ENCODE measurements at regions not wholly inside any gene's neighbourhood (a gene's known extent, or its start where the extent isn't known, plus 50 kb on each side); places are given as distances from the start of the nearest gene placed in this dataset.

GRCh38 chr2:9755638-9756037 lies 87.6 kb upstream of the TAF1B start:
- H3K27me3 ChIP-seq (ENCODE audit: insufficient read depth, low read length, poor library complexity): no peaks in the 10 kb centered on the region
- no CpG with 5 or more reads among the region's 12 CpGs for WGBS (ENCODE audit: extremely low coverage, insufficient coverage, low lambda C conversion rate)
- no peaks in the 10 kb centered on the region for H3K79me2 ChIP-seq (ENCODE audit: control insufficient read depth, insufficient read depth, low read length)
- no peak overlapping the region for H2BK15ac ChIP-seq (replicated peaks; ENCODE audit: low read depth)
- no peak overlapping the region for H3K4me2 ChIP-seq (ENCODE audit: low read length)
- H3K9ac ChIP-seq (ENCODE audit: low read length): no peak overlapping the region
- H3K4ac ChIP-seq (ENCODE audit: low read depth, low read length): no peak overlapping the region
- no peak overlapping the region for H2BK5ac ChIP-seq (ENCODE audit: low read length)
- H3K18ac ChIP-seq (ENCODE audit: low read length): no peak overlapping the region
- no peak overlapping the region for H2BK120ac ChIP-seq (ENCODE audit: low read depth, low read length)
- DNase-seq: no peak
- H3K4me3 ChIP-seq (ENCODE audit: low read length): no peak overlapping the region
- H3K56ac ChIP-seq (ENCODE audit: low read length): no peak overlapping the region
- no peaks in the 10 kb centered on the region for H3K36me3 ChIP-seq (ENCODE audit: control insufficient read depth, insufficient read depth, low read length)
- no peak overlapping the region for H4K8ac ChIP-seq (ENCODE audit: low read depth, low read length)
- H3K27ac ChIP-seq (ENCODE audit: low read depth, low read length): no peak overlapping the region
- no peak overlapping the region for H4K5ac ChIP-seq (ENCODE audit: low read length)
- H2AK5ac ChIP-seq (ENCODE audit: low read length): no peak overlapping the region
- H3K23ac ChIP-seq (ENCODE audit: low read length): no peak overlapping the region
- H3K4me1 ChIP-seq (ENCODE audit: control insufficient read depth, low read depth, low read length): peaks cover 7% of the 10 kb centered on the region
- H3K79me1 ChIP-seq (ENCODE audit: low read length): no peaks in the 10 kb centered on the region

GRCh38 chr2:9756692-9757250 lies 86.5 kb upstream of the TAF1B start:
- no peaks in the 10 kb centered on the region for H3K36me3 ChIP-seq (ENCODE audit: control insufficient read depth, insufficient read depth, low read length)
- H3K27ac ChIP-seq (ENCODE audit: low read depth, low read length): no peak overlapping the region
- no peaks in the 10 kb centered on the region for H3K79me1 ChIP-seq (ENCODE audit: low read length)
- H2BK15ac ChIP-seq (replicated peaks; ENCODE audit: low read depth): no peak overlapping the region
- no peak for DNase-seq
- H3K79me2 ChIP-seq (ENCODE audit: control insufficient read depth, insufficient read depth, low read length): no peaks in the 10 kb centered on the region
- WGBS (ENCODE audit: extremely low coverage, insufficient coverage, low lambda C conversion rate): no CpG with 5 or more reads among the region's 11 CpGs
- H3K4me3 ChIP-seq (ENCODE audit: low read length): no peak overlapping the region
- no peak overlapping the region for H3K4me2 ChIP-seq (ENCODE audit: low read length)
- H3K9ac ChIP-seq (ENCODE audit: low read length): peak overlapping the region; percentile 10
- H3K23ac ChIP-seq (ENCODE audit: low read length): peak overlapping the region; percentile 25
- peak overlapping the region; percentile 26 for H3K56ac ChIP-seq (ENCODE audit: low read length)
- H4K8ac ChIP-seq (ENCODE audit: low read depth, low read length): no peak overlapping the region
- no peak overlapping the region for H2BK5ac ChIP-seq (ENCODE audit: low read length)
- no peak overlapping the region for H4K5ac ChIP-seq (ENCODE audit: low read length)
- H3K4ac ChIP-seq (ENCODE audit: low read depth, low read length): no peak overlapping the region
- no peak overlapping the region for H3K18ac ChIP-seq (ENCODE audit: low read length)
- H2AK5ac ChIP-seq (ENCODE audit: low read length): peak overlapping the region; percentile 58
- H2BK120ac ChIP-seq (ENCODE audit: low read depth, low read length): no peak overlapping the region
- H3K4me1 ChIP-seq (ENCODE audit: control insufficient read depth, low read depth, low read length): peaks cover 7% of the 10 kb centered on the region
- no peaks in the 10 kb centered on the region for H3K27me3 ChIP-seq (ENCODE audit: insufficient read depth, low read length, poor library complexity)

- Histone ChIP-seq H4K5ac (ENCODE audit: low read length) (no peak overlapping the region), H3K79me2 (ENCODE audit: control insufficient read depth, insufficient read depth, low read length) (no peaks in the 10 kb centered on the region), H2AK5ac (ENCODE audit: low read length) (no peak overlapping the region), H3K36me3 (ENCODE audit: control insufficient read depth, insufficient read depth, low read length) (no peaks in the 10 kb centered on the region), H2BK120ac (ENCODE audit: low read depth, low read length) (no peak overlapping the region), H3K79me1 (ENCODE audit: low read length) (no peaks in the 10 kb centered on the region), H3K4me1 (ENCODE audit: control insufficient read depth, low read depth, low read length) (peaks cover 7% of the 10 kb centered on the region), H3K4ac (ENCODE audit: low read depth, low read length) (no peak overlapping the region), H3K4me3 (ENCODE audit: low read length) (no peak overlapping the region), H3K23ac (ENCODE audit: low read length) (no peak overlapping the region), H3K56ac (ENCODE audit: low read length) (peak overlapping the region; percentile 70), H2BK5ac (ENCODE audit: low read length) (no peak overlapping the region), H2BK15ac (replicated peaks; ENCODE audit: low read depth) (no peak overlapping the region), H3K18ac (ENCODE audit: low read length) (peak overlapping the region; percentile 51), H3K27me3 (ENCODE audit: insufficient read depth, low read length, poor library complexity) (no peaks in the 10 kb centered on the region), H3K4me2 (ENCODE audit: low read length) (peak overlapping the region; percentile 5), H3K9ac (ENCODE audit: low read length) (peak overlapping the region; percentile 36), H3K27ac (ENCODE audit: low read depth, low read length) (no peak overlapping the region), H4K8ac (ENCODE audit: low read depth, low read length) (no peak overlapping the region)
- peak; percentile 88 for DNase-seq
- WGBS (ENCODE audit: extremely low coverage, insufficient coverage, low lambda C conversion rate): no CpG with 5 or more reads among the region's 27 CpGs
These were observed 85.6 kb upstream of the TAF1B start for GRCh38 chr2:9757501-9758264.

- no peaks in the 10 kb centered on the region for H3K36me3 ChIP-seq (ENCODE audit: control insufficient read depth, insufficient read depth, low read length)
- no peak overlapping the region for H3K4me2 ChIP-seq (ENCODE audit: low read length)
- no peak overlapping the region for H3K27ac ChIP-seq (ENCODE audit: low read depth, low read length)
- H4K8ac ChIP-seq (ENCODE audit: low read depth, low read length): no peak overlapping the region
- no peak overlapping the region for H4K5ac ChIP-seq (ENCODE audit: low read length)
- no peak overlapping the region for H3K4me3 ChIP-seq (ENCODE audit: low read length)
- no CpG with 5 or more reads among the region's 5 CpGs for WGBS (ENCODE audit: extremely low coverage, insufficient coverage, low lambda C conversion rate)
- H3K9ac ChIP-seq (ENCODE audit: low read length): no peak overlapping the region
- peak overlapping the region; percentile 37 for H3K56ac ChIP-seq (ENCODE audit: low read length)
- no peak overlapping the region for H3K18ac ChIP-seq (ENCODE audit: low read length)
- H3K79me2 ChIP-seq (ENCODE audit: control insufficient read depth, insufficient read depth, low read length): no peaks in the 10 kb centered on the region
- H2BK120ac ChIP-seq (ENCODE audit: low read depth, low read length): no peak overlapping the region
- no peak overlapping the region for H3K4ac ChIP-seq (ENCODE audit: low read depth, low read length)
- no peaks in the 10 kb centered on the region for H3K79me1 ChIP-seq (ENCODE audit: low read length)
- no peak overlapping the region for H2AK5ac ChIP-seq (ENCODE audit: low read length)
- no peak for DNase-seq
- no peak overlapping the region for H2BK15ac ChIP-seq (replicated peaks; ENCODE audit: low read depth)
- H2BK5ac ChIP-seq (ENCODE audit: low read length): no peak overlapping the region
- peak overlapping the region; percentile 6 for H3K23ac ChIP-seq (ENCODE audit: low read length)
- peaks cover 7% of the 10 kb centered on the region for H3K4me1 ChIP-seq (ENCODE audit: control insufficient read depth, low read depth, low read length)
- H3K27me3 ChIP-seq (ENCODE audit: insufficient read depth, low read length, poor library complexity): no peaks in the 10 kb centered on the region
These were observed 84.5 kb upstream of the TAF1B start for GRCh38 chr2:9758741-9759140.

GRCh38 chr2:9760069-9760901 lies 83.0 kb upstream of the TAF1B start:
- H2BK5ac ChIP-seq (ENCODE audit: low read length): no peak overlapping the region
- no peak overlapping the region for H2BK120ac ChIP-seq (ENCODE audit: low read depth, low read length)
- WGBS (ENCODE audit: extremely low coverage, insufficient coverage, low lambda C conversion rate): no CpG with 5 or more reads among the region's 4 CpGs
- H2AK5ac ChIP-seq (ENCODE audit: low read length): no peak overlapping the region
- no peak overlapping the region for H3K56ac ChIP-seq (ENCODE audit: low read length)
- no peak overlapping the region for H2BK15ac ChIP-seq (replicated peaks; ENCODE audit: low read depth)
- H3K23ac ChIP-seq (ENCODE audit: low read length): no peak overlapping the region
- H3K27me3 ChIP-seq (ENCODE audit: insufficient read depth, low read length, poor library complexity): no peaks in the 10 kb centered on the region
- no peak overlapping the region for H3K4me3 ChIP-seq (ENCODE audit: low read length)
- no peak overlapping the region for H4K8ac ChIP-seq (ENCODE audit: low read depth, low read length)
- no peak for DNase-seq
- H3K9ac ChIP-seq (ENCODE audit: low read length): no peak overlapping the region
- H3K18ac ChIP-seq (ENCODE audit: low read length): no peak overlapping the region
- no peak overlapping the region for H4K5ac ChIP-seq (ENCODE audit: low read length)
- peaks cover 7% of the 10 kb centered on the region for H3K4me1 ChIP-seq (ENCODE audit: control insufficient read depth, low read depth, low read length)
- H3K79me2 ChIP-seq (ENCODE audit: control insufficient read depth, insufficient read depth, low read length): no peaks in the 10 kb centered on the region
- H3K4ac ChIP-seq (ENCODE audit: low read depth, low read length): no peak overlapping the region
- no peaks in the 10 kb centered on the region for H3K79me1 ChIP-seq (ENCODE audit: low read length)
- H3K36me3 ChIP-seq (ENCODE audit: control insufficient read depth, insufficient read depth, low read length): no peaks in the 10 kb centered on the region
- H3K27ac ChIP-seq (ENCODE audit: low read depth, low read length): no peak overlapping the region
- H3K4me2 ChIP-seq (ENCODE audit: low read length): no peak overlapping the region

All from mesendoderm (in vitro differentiated cells).